Sigmoid colon (tissue), 6 donors: ENCODE measurements at regions not wholly inside any gene's neighbourhood (a gene's known extent, or its start where the extent isn't known, plus 50 kb on each side); places are given as distances from the start of the nearest gene placed in this dataset.

Experiments used
- DNase-seq: peaks from one replicate; pipeline ENCODE4 v3.0.0-alpha.2; 2019
- H3K27ac ChIP-seq, 4 donors: fragments of 200-600 bp; sonication (generic); one replicate each; pipeline ENCODE4 v1.5.1; 2016 to 2019; ENCODE audit warnings: mild to moderate bottlenecking in 1 of 4
- H3K27me3 ChIP-seq, 3 donors: fragments of 200-600 bp; sonication (generic); one replicate each; pipeline ENCODE4 v1.5.1; 2019; ENCODE audit warnings: mild to moderate bottlenecking in 1 of 3
- H3K36me3 ChIP-seq, 4 donors: fragments of 200-600 bp; sonication (generic); one replicate each; pipeline ENCODE4 v1.5.1; 2016 to 2019
- H3K4me1 ChIP-seq, 4 donors: fragments of 200-600 bp; sonication (generic); one replicate each; pipeline ENCODE4 v1.5.1; 2017 to 2019
- H3K4me3 ChIP-seq, 4 donors: fragments of 200-600 bp; sonication (generic); one replicate each; pipeline ENCODE4 v1.5.1; 2017 to 2019; ENCODE audit warnings: mild to moderate bottlenecking in 2 of 4, moderate library complexity in 1 of 4
- H3K9me3 ChIP-seq, 4 donors: fragments of 200-600 bp in 3 of 4; sonication (generic) in 3 of 4; one replicate each; pipeline versions ENCODE4 v1.5.1 to v1.6.1; 2013 to 2019
- CTCF ChIP-seq, 4 experiments: fragments of 450-650 bp in 3 of 4; fragments of 200-600 bp in 1 of 4; IDR thresholded peaks; one replicate each; pipeline ENCODE4 v1.5.1; 2016 to 2019; ENCODE audit warnings: antibody characterized with exemption in 4 of 4, mild to moderate bottlenecking in 3 of 4, moderate library complexity in 2 of 4
- EP300 ChIP-seq, 4 donors: sonication (generic); formaldehyde crosslinking; IDR thresholded peaks; one replicate each; pipeline ENCODE4 v1.6.1; 2017; ENCODE audit warnings: antibody characterized with exemption in 4 of 4
- POLR2A ChIP-seq, 2 donors: fragments of 450-650 bp; IDR thresholded peaks; one replicate each; pipeline ENCODE4 v1.6.1; 2016; ENCODE audit warnings: antibody characterized with exemption in 2 of 2, mild to moderate bottlenecking in 2 of 2, moderate library complexity in 2 of 2
- POLR2AphosphoS5 ChIP-seq, 4 donors: sonication (generic); formaldehyde crosslinking; IDR thresholded peaks; one replicate each; pipeline ENCODE4 v1.6.1; 2017; ENCODE audit warnings: antibody characterized with exemption in 4 of 4
- WGBS, 2 donors: extraction: QIAGEN DNeasy Blood & Tissue Kit; methylation state at CpG; one replicate each; pipeline ENCODE4 v1.1.7; 2013; 5-methylcytosine and 5-hydroxymethylcytosine counted together
- intact Hi-C: fragments of 100-400 bp; cut with DNase I; formaldehyde crosslinking; loops from one replicate; pipeline ENCODE4 v1.15.1; 2023
- donor health status: healthy with polysubstance abuse.
- donor health status: healthy.

- no peaks in the 10 kb centered on the region for H3K4me1 ChIP-seq
- intact Hi-C loops, result no loop called here
Measured at GRCh38 chr16:85505794-85506634, 107.1 kb upstream of the GSE1 start.

DNA sequence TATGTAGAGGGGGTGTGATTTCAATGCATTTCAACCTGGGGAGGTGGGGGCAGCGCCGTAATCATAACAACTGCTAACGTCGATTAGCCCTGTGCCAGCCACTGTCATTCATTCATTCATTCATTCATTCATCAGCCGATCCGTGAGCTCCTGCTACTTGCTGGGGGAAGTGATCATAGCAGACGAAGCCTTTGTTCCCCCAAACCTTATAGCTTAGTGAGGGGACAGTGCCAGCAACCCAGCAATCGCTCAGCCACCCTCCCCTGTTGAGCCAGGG, 106.5 kb upstream of the GSE1 start:
- no peaks in the 10 kb centered on the region for H3K4me1 ChIP-seq
- intact Hi-C loops, result no loop called here
- no peak overlapping the region for H3K4me3 ChIP-seq
- H3K36me3 ChIP-seq, result no peaks in the 10 kb centered on the region
- H3K9me3 ChIP-seq, result no peaks in the 10 kb centered on the region
- no peak overlapping the region for H3K27ac ChIP-seq
- no peak for TF ChIP-seq POLR2A (IDR thresholded peaks at IDR 0.05)
- TF ChIP-seq EP300 (IDR thresholded peaks at IDR 0.05), result no peak
- no peak for TF ChIP-seq CTCF (IDR thresholded peaks at IDR 0.05)
- no peak for TF ChIP-seq POLR2AphosphoS5 (IDR thresholded peaks at IDR 0.05)
- DNase-seq, result no peak
- WGBS, 2 donors, result 94 to 95% methylated on average over 8 of the region's 8 CpGs
- no peaks in the 10 kb centered on the region for H3K27me3 ChIP-seq

More at GRCh38 chr16:85505794-85506634, 107.1 kb upstream of the GSE1 start:
- H3K27ac ChIP-seq, result no peak overlapping the region
- H3K27me3 ChIP-seq, result no peaks in the 10 kb centered on the region
- H3K36me3 ChIP-seq, result no peaks in the 10 kb centered on the region
- no peak for DNase-seq
- no peak for TF ChIP-seq CTCF (IDR thresholded peaks at IDR 0.05)
- TF ChIP-seq EP300 (IDR thresholded peaks at IDR 0.05), result no peak
- no peak for TF ChIP-seq POLR2AphosphoS5 (IDR thresholded peaks at IDR 0.05)
- no peak for TF ChIP-seq POLR2A (IDR thresholded peaks at IDR 0.05)
- WGBS, 2 donors, result 85 to 91% methylated on average over 20 of the region's 20 CpGs
- no peak overlapping the region for H3K4me3 ChIP-seq
- H3K9me3 ChIP-seq, result no peaks in the 10 kb centered on the region

GRCh38 chr16:85507342-85507741, 105.8 kb upstream of the GSE1 start:
- Histone ChIP-seq H3K27me3 (no peaks in the 10 kb centered on the region), H3K36me3 (no peaks in the 10 kb centered on the region), H3K9me3 (no peaks in the 10 kb centered on the region), H3K4me3 (no peak overlapping the region), H3K27ac (no peak overlapping the region), H3K4me1 (no peaks in the 10 kb centered on the region)
- intact Hi-C loops, result no loop called here
- DNase-seq, result no peak
- 93% methylated on average over 8 of the region's 8 CpGs for WGBS, 2 donors
- TF ChIP-seq EP300 (IDR thresholded peaks at IDR 0.05), result no peak
- no peak for TF ChIP-seq POLR2AphosphoS5 (IDR thresholded peaks at IDR 0.05)
- TF ChIP-seq POLR2A (IDR thresholded peaks at IDR 0.05), result no peak
- no peak for TF ChIP-seq CTCF (IDR thresholded peaks at IDR 0.05)

GRCh38 chr16:85508388-85508787, 104.7 kb upstream of the GSE1 start:
- TF ChIP-seq POLR2A (IDR thresholded peaks at IDR 0.05), result no peak
- TF ChIP-seq EP300 (IDR thresholded peaks at IDR 0.05), result no peak
- no peak for TF ChIP-seq POLR2AphosphoS5 (IDR thresholded peaks at IDR 0.05)
- TF ChIP-seq CTCF (IDR thresholded peaks at IDR 0.05), result no peak
- H3K9me3 ChIP-seq, result no peaks in the 10 kb centered on the region
- no peaks in the 10 kb centered on the region for H3K27me3 ChIP-seq
- no peak for DNase-seq
- H3K27ac ChIP-seq, result no peak overlapping the region
- 90 to 93% methylated on average over 10 of the region's 10 CpGs for WGBS, 2 donors
- H3K4me3 ChIP-seq, result no peak overlapping the region
- peaks cover 0 to 6% (median 2%) of the 10 kb centered on the region in 4 donors for H3K4me1 ChIP-seq
- intact Hi-C loops, result no loop called here
- H3K36me3 ChIP-seq, result no peaks in the 10 kb centered on the region

DNA sequence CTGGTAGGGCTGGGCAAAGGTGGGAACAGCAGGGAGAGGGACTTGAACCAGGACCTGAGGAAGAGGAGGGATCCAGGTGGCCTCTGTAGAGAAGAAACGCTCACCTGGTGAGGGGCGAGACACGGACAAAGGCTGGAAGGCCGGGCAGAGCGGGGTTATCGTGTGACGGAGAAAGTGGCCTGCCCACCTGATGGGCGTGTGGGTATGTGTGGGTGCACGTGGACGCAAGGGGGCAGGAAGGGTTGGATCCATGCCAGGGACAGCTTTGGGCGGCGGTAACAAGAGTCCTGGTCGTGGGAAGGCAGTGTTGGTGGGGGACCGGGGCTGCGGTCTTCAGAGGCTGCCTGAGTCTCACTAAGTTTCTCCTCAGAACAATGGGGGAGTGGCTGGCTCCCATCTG, 104.1 kb upstream of the GSE1 start:
- Histone ChIP-seq H3K36me3 (no peaks in the 10 kb centered on the region), H3K27me3 (no peaks in the 10 kb centered on the region), H3K27ac (no peak overlapping the region), H3K4me1 (peaks cover 0 to 12% (median 7%) of the 10 kb centered on the region in 4 donors), H3K9me3 (no peaks in the 10 kb centered on the region), H3K4me3 (no peak overlapping the region)
- WGBS, 2 donors, result 85 to 90% methylated on average over 15 of the region's 15 CpGs
- DNase-seq, result no peak
- intact Hi-C loops, result no loop called here
- no peak for TF ChIP-seq POLR2A (IDR thresholded peaks at IDR 0.05)
- no peak for TF ChIP-seq EP300 (IDR thresholded peaks at IDR 0.05)
